ENCODE measurements at regions not wholly inside any gene's neighbourhood (a gene's known extent, or its start where the extent isn't known, plus 50 kb on each side); places are given as distances from the start of the nearest gene placed in this dataset.
A peak's percentile ranks its signal among the peaks of the same experiment; 100 is the strongest.

DNA sequence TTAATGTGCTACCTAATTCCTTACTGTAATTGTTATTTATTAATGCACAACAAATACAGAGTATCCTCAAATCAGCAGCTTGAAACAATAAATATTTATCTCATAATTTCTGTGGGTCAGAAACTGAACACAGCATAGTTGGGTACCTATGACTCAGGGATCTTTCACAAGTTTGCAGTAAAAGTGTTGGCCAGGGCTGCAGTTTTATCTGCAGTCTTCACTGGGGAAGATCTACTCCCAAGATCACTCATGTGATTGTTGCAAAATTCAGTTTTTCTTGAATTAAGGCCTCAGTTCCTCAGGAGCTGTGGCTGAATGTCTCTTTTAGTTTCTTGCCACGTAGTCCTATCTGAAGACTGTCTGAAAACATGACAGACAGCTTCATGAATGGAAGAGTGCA lies 237.8 kb downstream of the ZWINT start:
- no peak for DNase-seq
- FAIRE-seq, result no peak
- Histone ChIP-seq H3K27ac (ENCODE audit: low read depth in 2 of 2, low read length in 2 of 2) (no peak overlapping the region), H3K9me3 (ENCODE audit: control insufficient read depth in 2 of 3, insufficient read depth in 1 of 3, low read length in 3 of 3) (no peaks in the 10 kb centered on the region), H3K27me3 (ENCODE audit: control insufficient read depth, insufficient read depth, low read length) (no peaks in the 10 kb centered on the region), H3K9ac (ENCODE audit: low read length in 3 of 3) (no peak overlapping the region), H3K4me1 (ENCODE audit: control insufficient read depth in 2 of 3, insufficient read depth in 2 of 3, low read depth in 1 of 3, low read length in 3 of 3) (no peaks in the 10 kb centered on the region), H3K4me3 (ENCODE audit: low read length in 3 of 3) (no peak overlapping the region), H3K36me3 (ENCODE audit: control insufficient read depth in 2 of 3, insufficient read depth in 3 of 3, low read length in 3 of 3) (no peaks in the 10 kb centered on the region)
- TF ChIP-seq, protein P1, sequence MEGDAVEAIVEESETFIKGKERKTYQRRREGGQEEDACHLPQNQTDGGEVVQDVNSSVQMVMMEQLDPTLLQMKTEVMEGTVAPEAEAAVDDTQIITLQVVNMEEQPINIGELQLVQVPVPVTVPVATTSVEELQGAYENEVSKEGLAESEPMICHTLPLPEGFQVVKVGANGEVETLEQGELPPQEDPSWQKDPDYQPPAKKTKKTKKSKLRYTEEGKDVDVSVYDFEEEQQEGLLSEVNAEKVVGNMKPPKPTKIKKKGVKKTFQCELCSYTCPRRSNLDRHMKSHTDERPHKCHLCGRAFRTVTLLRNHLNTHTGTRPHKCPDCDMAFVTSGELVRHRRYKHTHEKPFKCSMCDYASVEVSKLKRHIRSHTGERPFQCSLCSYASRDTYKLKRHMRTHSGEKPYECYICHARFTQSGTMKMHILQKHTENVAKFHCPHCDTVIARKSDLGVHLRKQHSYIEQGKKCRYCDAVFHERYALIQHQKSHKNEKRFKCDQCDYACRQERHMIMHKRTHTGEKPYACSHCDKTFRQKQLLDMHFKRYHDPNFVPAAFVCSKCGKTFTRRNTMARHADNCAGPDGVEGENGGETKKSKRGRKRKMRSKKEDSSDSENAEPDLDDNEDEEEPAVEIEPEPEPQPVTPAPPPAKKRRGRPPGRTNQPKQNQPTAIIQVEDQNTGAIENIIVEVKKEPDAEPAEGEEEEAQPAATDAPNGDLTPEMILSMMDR (IDR thresholded peaks at IDR 0.05; ENCODE audit: borderline replicate concordance, extremely low read depth, insufficient read depth), result no peak
- intact Hi-C loops (cut with DNase I), result no loop called here

DNA sequence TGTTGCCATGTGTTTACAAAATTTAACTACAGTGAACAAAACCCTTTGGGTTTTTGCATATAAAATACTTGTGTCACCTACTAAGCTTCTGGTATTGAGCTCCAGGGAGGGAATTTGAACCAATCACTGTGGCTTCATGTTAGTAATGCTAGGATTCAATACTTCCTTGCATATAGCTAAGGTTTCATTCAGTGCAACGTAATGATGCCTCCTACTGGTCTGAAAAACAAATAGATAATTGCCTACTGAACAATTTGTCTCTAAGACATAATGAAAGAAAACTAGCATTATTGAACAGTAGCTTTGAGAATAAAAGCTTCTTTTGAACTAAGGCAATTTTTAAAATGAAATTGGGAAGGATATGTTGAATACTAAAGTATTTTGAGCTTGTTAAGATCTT lies 244.4 kb downstream of the ZWINT start:
- intact Hi-C loops (cut with DNase I), result no loop called here
- Histone ChIP-seq H3K4me1 (ENCODE audit: control insufficient read depth in 2 of 3, insufficient read depth in 2 of 3, low read depth in 1 of 3, low read length in 3 of 3) (no peaks in the 10 kb centered on the region), H3K36me3 (ENCODE audit: control insufficient read depth in 2 of 3, insufficient read depth in 3 of 3, low read length in 3 of 3) (no peaks in the 10 kb centered on the region), H3K27me3 (ENCODE audit: control insufficient read depth, insufficient read depth, low read length) (no peaks in the 10 kb centered on the region), H3K9me3 (ENCODE audit: control insufficient read depth in 2 of 3, insufficient read depth in 1 of 3, low read length in 3 of 3) (no peaks in the 10 kb centered on the region), H3K4me3 (ENCODE audit: low read length in 3 of 3) (no peak overlapping the region), H3K27ac (ENCODE audit: low read depth in 2 of 2, low read length in 2 of 2) (no peak overlapping the region), H3K9ac (ENCODE audit: low read length in 3 of 3) (no peak overlapping the region)
- FAIRE-seq (no peak), DNase-seq (peak in 2 of 5 donors; percentile 4 to 28)
- TF ChIP-seq, protein P1 (IDR thresholded peaks at IDR 0.05; ENCODE audit: borderline replicate concordance, extremely low read depth, insufficient read depth), result no peak

DNA sequence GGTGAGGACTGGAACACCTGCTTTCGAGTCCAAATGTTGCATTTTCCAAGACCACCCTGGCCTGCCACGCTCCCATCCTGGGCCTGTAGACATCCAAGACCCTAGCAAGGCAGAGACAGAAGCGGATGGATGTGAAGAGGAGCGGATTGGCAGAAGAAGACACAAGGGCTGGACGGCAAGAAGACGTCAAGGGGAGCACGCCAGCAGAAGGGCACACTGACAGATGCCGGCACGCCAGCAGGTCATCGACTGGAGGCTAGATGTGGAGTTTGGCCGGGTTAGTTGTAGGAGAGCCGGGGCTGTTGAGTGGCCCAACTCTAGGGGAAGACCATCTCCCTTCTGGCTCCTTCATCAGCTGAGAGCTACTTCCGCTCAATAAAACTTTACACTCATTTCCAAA lies 251.6 kb downstream of the ZWINT start:
- intact Hi-C loops (cut with DNase I), result no loop called here
- no peaks in the 10 kb centered on the region for H3K36me3 ChIP-seq (ENCODE audit: control insufficient read depth in 2 of 3, insufficient read depth in 3 of 3, low read length in 3 of 3)
- H3K27ac ChIP-seq (ENCODE audit: low read depth in 2 of 2, low read length in 2 of 2), result no peak overlapping the region
- DNase-seq, result peak in 1 of 5 donors; percentile 47
- no peak overlapping the region for H3K4me3 ChIP-seq (ENCODE audit: low read length in 3 of 3)
- TF ChIP-seq, protein P1 (IDR thresholded peaks at IDR 0.05; ENCODE audit: borderline replicate concordance, extremely low read depth, insufficient read depth), result no peak
- no peaks in the 10 kb centered on the region for H3K4me1 ChIP-seq (ENCODE audit: control insufficient read depth in 2 of 3, insufficient read depth in 2 of 3, low read depth in 1 of 3, low read length in 3 of 3)
- H3K9ac ChIP-seq (ENCODE audit: low read length in 3 of 3), result no peak overlapping the region
- H3K27me3 ChIP-seq (ENCODE audit: control insufficient read depth, insufficient read depth, low read length), result no peaks in the 10 kb centered on the region
- FAIRE-seq, result no peak
- H3K9me3 ChIP-seq (ENCODE audit: control insufficient read depth in 2 of 3, insufficient read depth in 1 of 3, low read length in 3 of 3), result no peaks in the 10 kb centered on the region

DNA sequence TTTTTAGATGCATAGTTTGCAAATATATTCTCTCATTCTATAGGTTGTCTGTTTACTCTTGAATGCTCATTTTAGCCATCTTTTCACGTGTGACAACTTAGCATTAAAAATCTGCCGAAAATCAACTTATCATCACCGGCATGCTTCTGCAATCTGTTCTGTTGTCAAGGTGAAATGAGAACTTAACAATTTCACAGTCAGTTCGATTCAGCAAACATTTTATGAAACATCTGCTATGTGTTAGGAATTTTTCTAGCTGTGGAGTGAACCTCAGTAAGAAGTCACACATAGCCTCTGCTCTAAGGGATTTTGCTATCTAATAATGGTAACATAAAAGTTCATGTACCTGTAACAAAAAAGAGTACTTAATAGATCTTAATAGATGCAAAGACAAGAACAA lies 256.1 kb downstream of the ZWINT start:
- Histone ChIP-seq H3K27ac (ENCODE audit: low read depth in 2 of 2, low read length in 2 of 2) (no peak overlapping the region), H3K4me1 (ENCODE audit: control insufficient read depth in 2 of 3, insufficient read depth in 2 of 3, low read depth in 1 of 3, low read length in 3 of 3) (no peaks in the 10 kb centered on the region), H3K36me3 (ENCODE audit: control insufficient read depth in 2 of 3, insufficient read depth in 3 of 3, low read length in 3 of 3) (no peaks in the 10 kb centered on the region), H3K9me3 (ENCODE audit: control insufficient read depth in 2 of 3, insufficient read depth in 1 of 3, low read length in 3 of 3) (no peaks in the 10 kb centered on the region), H3K27me3 (ENCODE audit: control insufficient read depth, insufficient read depth, low read length) (no peaks in the 10 kb centered on the region), H3K9ac (ENCODE audit: low read length in 3 of 3) (no peak overlapping the region), H3K4me3 (ENCODE audit: low read length in 3 of 3) (no peak overlapping the region)
- no peak for FAIRE-seq
- intact Hi-C loops (cut with DNase I), result no loop called here
- TF ChIP-seq, protein P1 (IDR thresholded peaks at IDR 0.05; ENCODE audit: borderline replicate concordance, extremely low read depth, insufficient read depth), result no peak
- DNase-seq, result no peak

Data from kidney (tissue), 13 donors.